ENCODE measurements at regions not wholly inside any gene's neighbourhood (a gene's known extent, or its start where the extent isn't known, plus 50 kb on each side); places are given as distances from the start of the nearest gene placed in this dataset.

- TF ChIP-seq POLR2A (IDR thresholded peaks at IDR 0.05; ENCODE audit: low read depth, low read length) = no peak
- TF ChIP-seq POLR2AphosphoS5 (IDR thresholded peaks at IDR 0.05; ENCODE audit: low read depth, low read length) = no peak
- TF ChIP-seq TAF1 (IDR thresholded peaks at IDR 0.05; ENCODE audit: low read depth, low read length) = no peak
- no peak for TF ChIP-seq SPI1 (IDR thresholded peaks at IDR 0.05; ENCODE audit: low read depth, low read length)
- TF ChIP-seq PAX5 (IDR thresholded peaks at IDR 0.05; ENCODE audit: insufficient read depth, low read length, severe bottlenecking) = no peak
Measured at GRCh38 chr14:85074955-85075354, 455.0 kb upstream of the FLRT2 start.

Data from GM12891 (cell line).